ENCODE measurements at regions not wholly inside any gene's neighbourhood (a gene's known extent, or its start where the extent isn't known, plus 50 kb on each side); places are given as distances from the start of the nearest gene placed in this dataset.

- no peak for DNase-seq (ENCODE audit: low spot score)
These were observed 51.3 kb upstream of the CNKSR3 start for GRCh38 chr6:154561750-154562149.

- no peak for DNase-seq (ENCODE audit: low spot score)
These were observed 54.8 kb upstream of the CNKSR3 start for GRCh38 chr6:154565331-154565730.

GRCh38 chr6:154566866-154567265 is 56.4 kb upstream of the CNKSR3 start:
- no peak for DNase-seq (ENCODE audit: low spot score)

- no peak for DNase-seq (ENCODE audit: low spot score)
These were observed 57.3 kb upstream of the CNKSR3 start for GRCh38 chr6:154567695-154568220.

- no peak for DNase-seq (ENCODE audit: low spot score)
These were observed 58.8 kb upstream of the CNKSR3 start for GRCh38 chr6:154569156-154569862.

GRCh38 chr6:154570505-154570904 is 60.0 kb upstream of the CNKSR3 start:
- no peak for DNase-seq (ENCODE audit: low spot score)

- DNase-seq (ENCODE audit: low spot score), result no peak
These were observed 62.1 kb upstream of the CNKSR3 start for GRCh38 chr6:154572556-154572955.

GRCh38 chr6:154578004-154578559 is 67.6 kb upstream of the CNKSR3 start:
- DNase-seq (ENCODE audit: low spot score), result no peak

- DNase-seq (ENCODE audit: low spot score), result no peak
These were observed 68.6 kb upstream of the CNKSR3 start for GRCh38 chr6:154579046-154579445.

- no peak for DNase-seq (ENCODE audit: low spot score)
These were observed 69.0 kb upstream of the CNKSR3 start for GRCh38 chr6:154579485-154579884.

- no peak for DNase-seq (ENCODE audit: low spot score)
These were observed 70.1 kb upstream of the CNKSR3 start for GRCh38 chr6:154580397-154581135.

GRCh38 chr6:154582696-154583095 is 72.2 kb upstream of the CNKSR3 start:
- DNase-seq (ENCODE audit: low spot score), result no peak

- DNase-seq (ENCODE audit: low spot score), result no peak
These were observed 73.2 kb upstream of the CNKSR3 start for GRCh38 chr6:154583546-154584188.

- DNase-seq (ENCODE audit: low spot score), result no peak
These were observed 80.3 kb upstream of the CNKSR3 start for GRCh38 chr6:154590756-154591155.

- DNase-seq (ENCODE audit: low spot score), result no peak
These were observed 80.7 kb upstream of the CNKSR3 start for GRCh38 chr6:154591234-154591633.

GRCh38 chr6:154592199-154592860 is 81.8 kb upstream of the CNKSR3 start:
- no peak for DNase-seq (ENCODE audit: low spot score)

GRCh38 chr6:154593122-154593521 is 82.6 kb upstream of the CNKSR3 start:
- no peak for DNase-seq (ENCODE audit: low spot score)

- DNase-seq (ENCODE audit: low spot score), result no peak
These were observed 84.2 kb upstream of the CNKSR3 start for GRCh38 chr6:154594496-154595198.

- no peak for DNase-seq (ENCODE audit: low spot score)
These were observed 85.1 kb upstream of the CNKSR3 start for GRCh38 chr6:154595538-154595937.

- no peak for DNase-seq (ENCODE audit: low spot score)
These were observed 85.5 kb upstream of the CNKSR3 start for GRCh38 chr6:154596009-154596408.

GRCh38 chr6:154596701-154597100 is 86.2 kb upstream of the CNKSR3 start:
- no peak for DNase-seq (ENCODE audit: low spot score)
